Brain microvascular endothelial cell (primary cell): ENCODE measurements at regions not wholly inside any gene's neighbourhood (a gene's known extent, or its start where the extent isn't known, plus 50 kb on each side); places are given as distances from the start of the nearest gene placed in this dataset.

Source experiments
- DNase-seq: peaks from one replicate; pipeline ENCODE4 v3.0.0-alpha.2; 2020
- H3K27ac ChIP-seq: fragments of 250-450 bp; sonication (Bioruptor Pico); 2 replicates; pipeline ENCODE4 v1.5.1; 2020; ENCODE audit warnings: mild to moderate bottlenecking, moderate library complexity
- H3K27me3 ChIP-seq: fragments of 250-450 bp; sonication (Bioruptor Pico); replicated peaks from 2 replicates; pipeline ENCODE4 v1.5.1; 2020; ENCODE audit warnings: mild to moderate bottlenecking
- H3K36me3 ChIP-seq: fragments of 250-450 bp; sonication (Bioruptor Pico); replicated peaks from 2 replicates; pipeline ENCODE4 v1.5.1; 2020; ENCODE audit warnings: mild to moderate bottlenecking
- H3K4me3 ChIP-seq: 2 replicates; pipeline ENCODE4 v1.5.1; 2011; ENCODE audit warnings: low read depth, mild to moderate bottlenecking, control low read depth, low read length, moderate library complexity
- in situ Hi-C: cut with HindIII; loops from 2 replicates; pipeline ENCODE4 v1.10.0; 2017; ENCODE audit warnings: low sequenced_read_pairs, low pct_ligation_motif_present
- TF ChIP-seq, protein P1 (sequence below): IDR thresholded peaks from 2 replicates; pipeline ENCODE4 v1.5.1; 2011; ENCODE audit warnings: low read depth, mild to moderate bottlenecking, moderate library complexity, low read length, control low read depth, inconsistent platforms; ENCODE audit errors: missing control alignments

DNA sequence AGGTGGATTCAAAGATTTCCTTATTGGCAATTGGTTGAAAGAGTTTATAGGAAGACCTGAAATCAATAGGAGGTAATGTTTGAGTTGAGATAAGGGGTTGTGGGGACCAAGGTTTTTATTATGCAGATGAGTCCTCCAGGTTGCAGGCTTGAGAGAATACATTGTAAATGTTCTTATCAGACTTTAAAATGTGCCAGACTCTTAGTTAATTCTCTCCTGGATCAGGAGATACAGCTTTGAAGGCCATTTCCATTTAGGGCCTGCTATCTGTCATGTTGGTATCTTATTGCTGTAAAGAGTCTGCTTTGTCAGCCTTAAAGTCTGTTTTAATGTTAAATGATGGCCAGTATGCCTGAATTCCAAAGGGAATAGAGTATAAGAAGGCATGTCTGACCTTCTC is 61.8 kb upstream of the CALCR start:
- no peaks in the 10 kb centered on the region for H3K27me3 ChIP-seq
- no peaks in the 10 kb centered on the region for H3K36me3 ChIP-seq
- H3K4me3 ChIP-seq: no peak overlapping the region
- no peak overlapping the region for H3K27ac ChIP-seq
- TF ChIP-seq, protein P1, sequence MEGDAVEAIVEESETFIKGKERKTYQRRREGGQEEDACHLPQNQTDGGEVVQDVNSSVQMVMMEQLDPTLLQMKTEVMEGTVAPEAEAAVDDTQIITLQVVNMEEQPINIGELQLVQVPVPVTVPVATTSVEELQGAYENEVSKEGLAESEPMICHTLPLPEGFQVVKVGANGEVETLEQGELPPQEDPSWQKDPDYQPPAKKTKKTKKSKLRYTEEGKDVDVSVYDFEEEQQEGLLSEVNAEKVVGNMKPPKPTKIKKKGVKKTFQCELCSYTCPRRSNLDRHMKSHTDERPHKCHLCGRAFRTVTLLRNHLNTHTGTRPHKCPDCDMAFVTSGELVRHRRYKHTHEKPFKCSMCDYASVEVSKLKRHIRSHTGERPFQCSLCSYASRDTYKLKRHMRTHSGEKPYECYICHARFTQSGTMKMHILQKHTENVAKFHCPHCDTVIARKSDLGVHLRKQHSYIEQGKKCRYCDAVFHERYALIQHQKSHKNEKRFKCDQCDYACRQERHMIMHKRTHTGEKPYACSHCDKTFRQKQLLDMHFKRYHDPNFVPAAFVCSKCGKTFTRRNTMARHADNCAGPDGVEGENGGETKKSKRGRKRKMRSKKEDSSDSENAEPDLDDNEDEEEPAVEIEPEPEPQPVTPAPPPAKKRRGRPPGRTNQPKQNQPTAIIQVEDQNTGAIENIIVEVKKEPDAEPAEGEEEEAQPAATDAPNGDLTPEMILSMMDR: no peak
- in situ Hi-C loops: no loop called here
- no peak for DNase-seq

DNA sequence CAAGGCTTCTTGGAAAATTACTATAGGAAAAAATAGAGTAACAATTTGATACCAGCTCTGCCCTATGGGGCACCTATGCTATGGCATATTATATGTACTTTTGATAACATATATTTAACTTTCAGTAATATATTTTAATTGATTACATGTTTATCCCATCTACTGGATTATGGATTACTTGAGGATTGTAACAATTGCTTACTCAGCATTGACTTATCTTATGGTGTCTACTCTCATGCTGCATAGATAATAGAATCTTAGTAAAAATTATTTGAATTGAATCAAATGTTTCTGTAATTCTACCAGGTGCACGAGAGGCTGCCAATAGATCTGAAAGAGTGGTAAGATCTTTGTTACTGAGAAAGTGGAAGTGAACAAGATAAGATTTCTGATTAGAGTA is 57.8 kb upstream of the CALCR start:
- Histone ChIP-seq H3K4me3 (no peak overlapping the region), H3K27me3 (no peaks in the 10 kb centered on the region), H3K36me3 (no peaks in the 10 kb centered on the region), H3K27ac (no peak overlapping the region)
- TF ChIP-seq, protein P1: no peak
- DNase-seq: no peak
- in situ Hi-C loops: no loop called here

DNA sequence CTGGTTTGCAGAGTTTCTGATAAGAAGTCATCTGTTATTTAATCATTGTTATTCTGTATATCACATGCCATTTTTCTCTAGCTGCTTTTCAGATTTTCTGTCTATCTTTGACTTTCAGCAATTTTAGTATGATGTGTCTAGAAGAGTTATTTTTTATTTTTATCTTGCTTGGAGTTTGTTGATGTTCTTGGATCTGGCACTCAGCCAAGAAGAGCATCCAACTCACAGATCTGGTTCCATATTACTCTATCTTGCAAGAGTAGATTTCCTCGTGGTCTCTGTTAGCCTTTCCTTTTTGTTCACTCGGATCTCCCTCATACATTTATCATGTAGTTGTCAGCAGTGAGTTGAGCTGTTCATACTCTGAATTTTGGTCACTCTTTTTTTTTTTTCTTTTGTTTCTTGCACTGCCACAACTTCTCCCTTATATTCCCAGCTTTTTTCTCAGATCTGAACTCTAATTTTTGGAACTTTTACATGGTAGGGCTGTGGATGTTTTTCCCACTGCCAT is 54.8 kb upstream of the CALCR start:
- no peak for DNase-seq
- Histone ChIP-seq H3K27ac (no peak overlapping the region), H3K36me3 (no peaks in the 10 kb centered on the region), H3K4me3 (no peak overlapping the region), H3K27me3 (no peaks in the 10 kb centered on the region)
- TF ChIP-seq, protein P1: no peak
- in situ Hi-C loops: no loop called here

DNA sequence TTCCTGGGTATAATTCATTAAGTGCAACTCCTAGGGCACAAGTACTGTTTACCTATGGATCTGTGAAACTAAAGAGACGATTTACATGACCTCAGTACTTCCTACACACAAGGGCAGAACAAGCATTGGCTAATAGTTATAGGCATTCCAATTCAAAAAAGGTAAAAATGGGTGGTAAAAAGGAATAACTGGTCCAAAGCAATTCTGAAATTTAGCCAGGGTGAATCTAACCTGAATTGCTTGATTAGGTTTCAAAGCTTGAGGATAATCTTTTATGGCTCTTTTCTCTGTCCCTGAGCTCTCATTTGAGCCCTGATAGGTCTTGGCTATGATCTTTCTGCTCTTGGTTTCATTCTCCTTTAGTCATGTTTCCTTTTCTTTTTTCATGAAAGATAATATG is 52.3 kb upstream of the CALCR start:
- H3K36me3 ChIP-seq: no peaks in the 10 kb centered on the region
- H3K27me3 ChIP-seq: no peaks in the 10 kb centered on the region
- no peak overlapping the region for H3K4me3 ChIP-seq
- TF ChIP-seq, protein P1: no peak
- in situ Hi-C loops: no loop called here
- no peak overlapping the region for H3K27ac ChIP-seq
- no peak for DNase-seq
